HCT116 (cell line): ENCODE measurements at regions not wholly inside any gene's neighbourhood (a gene's known extent, or its start where the extent isn't known, plus 50 kb on each side); places are given as distances from the start of the nearest gene placed in this dataset.

Source experiments
- ATAC-seq: fragments of 200-7000 bp; cut with Tn5 transposase; 2 replicates; pipeline ENCODE4 v1.9.1; 2020; ENCODE audit warnings: mild to moderate bottlenecking, moderate library complexity
- BruUV-seq: library from RNA; stranded (reverse); fragments of 400-500 nt; replicated peaks from 2 replicates; lab custom pipeline; 2021; lab: Mats Ljungman, UMichigan
- CTCF ChIA-PET: fragments of 300-600 bp; sonication (Branson Sonifier 250); formaldehyde crosslinking; loops from one replicate; lab custom pipeline; 2021; ENCODE audit warnings: antibody characterized with exemption; lab: Charles Lee
- POLR2A ChIA-PET: fragments of 300-600, 350-600 bp; sonication (Branson Sonifier 250); formaldehyde crosslinking; loops from one replicate; lab custom pipeline; 2021; ENCODE audit warnings: antibody characterized with exemption; lab: Charles Lee
- RAD21 ChIA-PET, 2 experiments: fragments of 300-600 bp; sonication (Branson Sonifier 250); formaldehyde crosslinking; loops; one replicate each; lab custom pipeline; 2023; ENCODE audit warnings: low total read pairs in 2 of 2; ENCODE audit not compliant: uncharacterized antibody in 2 of 2, unreplicated experiment in 2 of 2, low non-redundant PET in 1 of 2; lab: Charles Lee
- DNase-seq: peaks from one replicate; pipeline ENCODE4 v3.0.0-alpha.2; 2010; ENCODE audit warnings: low read depth, low spot score
- H2AFZ ChIP-seq: fragments of 200-600 bp; shearing (Covaris generic), sonication (generic); 2 replicates; pipeline ENCODE4 v1.6.1; 2017; ENCODE audit warnings: low read depth, mixed run types, mixed read lengths, antibody characterized with exemption, low read length; ENCODE audit not compliant: poor library complexity, severe bottlenecking
- H3K27ac ChIP-seq: 2 replicates; pipeline ENCODE4 v1.5.1; 2012; ENCODE audit warnings: low read depth, low read length
- H3K27me3 ChIP-seq: fragments of 200-600 bp; sonication (generic); 2 replicates; pipeline ENCODE4 v1.6.1; 2016; ENCODE audit warnings: mixed run types, low read length, mixed read lengths; ENCODE audit not compliant: insufficient read depth
- H3K36me3 ChIP-seq, 2 experiments: fragments of 200-500 bp in 1 of 2; fragments of 200-600 bp in 1 of 2; sonication (Bioruptor generic) in 1 of 2; sonication (generic) in 1 of 2; 2 replicates each; pipeline versions ENCODE4 v1.5.1 to v1.6.1; 2014 to 2016; ENCODE audit warnings: low read length in 2 of 2, inconsistent platforms in 1 of 2, mixed read lengths in 1 of 2, mixed run types in 1 of 2; ENCODE audit not compliant: insufficient read depth in 2 of 2, control insufficient read depth in 1 of 2
- H3K4me1 ChIP-seq, 2 experiments: fragments of 200-600 bp in 1 of 2; sonication (generic) in 1 of 2; 2 replicates each; pipeline versions ENCODE4 v1.5.1 to v1.6.1; 2012 to 2017; ENCODE audit warnings: low read length in 2 of 2, inconsistent platforms in 1 of 2, mild to moderate bottlenecking in 1 of 2, mixed read lengths in 1 of 2, mixed run types in 1 of 2, moderate library complexity in 1 of 2; ENCODE audit not compliant: insufficient read depth in 2 of 2, control insufficient read depth in 1 of 2
- H3K4me2 ChIP-seq: fragments of 200-600 bp; sonication (generic); 2 replicates; pipeline ENCODE4 v1.6.1; 2017; ENCODE audit warnings: mixed run types, low read length, mixed read lengths
- H3K4me3 ChIP-seq, 2 experiments: fragments of 200-600 bp in 1 of 2; sonication (generic) in 1 of 2; replicated peaks in 1 of 2; 2 replicates each; pipeline ENCODE4 v1.5.1; 2011 to 2016; ENCODE audit warnings: low read length in 2 of 2, control low read depth in 1 of 2, low read depth in 1 of 2, mild to moderate bottlenecking in 1 of 2, mixed read lengths in 1 of 2, mixed run types in 1 of 2
- H3K79me2 ChIP-seq: fragments of 200-600 bp; sonication (generic); 2 replicates; pipeline ENCODE4 v1.6.1; 2017; ENCODE audit warnings: mild to moderate bottlenecking, mixed run types, low read length, moderate library complexity, mixed read lengths; ENCODE audit not compliant: insufficient read depth
- H3K9ac ChIP-seq: fragments of 200-600 bp; sonication (generic); 2 replicates; pipeline ENCODE4 v1.6.1; 2016; ENCODE audit warnings: low read length, mixed read lengths
- H3K9me2 ChIP-seq: fragments of 200-600 bp; sonication (generic), shearing (Covaris generic); 2 replicates; pipeline ENCODE4 v1.6.1; 2017; ENCODE audit warnings: mixed run types, mild to moderate bottlenecking, moderate library complexity; ENCODE audit not compliant: insufficient read depth
- H3K9me3 ChIP-seq, 2 experiments: fragments of 200-500 bp in 1 of 2; fragments of 200-600 bp in 1 of 2; sonication (Bioruptor generic) in 1 of 2; sonication (generic) in 1 of 2; 2 replicates each; pipeline ENCODE4 v1.6.1; 2014 to 2017; ENCODE audit warnings: low read length in 2 of 2, mixed read lengths in 2 of 2, inconsistent platforms in 1 of 2, low read depth in 1 of 2, mild to moderate bottlenecking in 1 of 2, mixed run types in 1 of 2, moderate library complexity in 1 of 2; ENCODE audit not compliant: control insufficient read depth in 1 of 2, insufficient read depth in 1 of 2
- H4K20me1 ChIP-seq: fragments of 200-600 bp; sonication (generic), shearing (Covaris generic); 2 replicates; pipeline ENCODE4 v1.6.1; 2017; ENCODE audit warnings: mixed run types, mild to moderate bottlenecking, moderate library complexity; ENCODE audit not compliant: insufficient read depth
- CEBPB ChIP-seq: IDR thresholded peaks from 2 replicates; pipeline ENCODE4 v1.6.1; 2012; ENCODE audit warnings: low read depth
- ELF1 ChIP-seq: IDR thresholded peaks from 2 replicates; pipeline ENCODE4 v1.6.1; 2012; ENCODE audit warnings: low read depth, borderline replicate concordance
- EZH2 ChIP-seq: fragments of 200-600 bp; sonication (generic); IDR thresholded peaks from 2 replicates; pipeline ENCODE4 v1.6.1; 2017; ENCODE audit warnings: antibody characterized with exemption, mixed run types
- EZH2phosphoT487 ChIP-seq: fragments of 200-600 bp; IDR thresholded peaks from 2 replicates; pipeline ENCODE4 v1.6.1; 2018; ENCODE audit warnings: antibody characterized with exemption, borderline replicate concordance
- FOSL1 ChIP-seq: IDR thresholded peaks from 2 replicates; pipeline ENCODE4 v1.6.1; 2012; ENCODE audit warnings: low read depth
- JUND ChIP-seq: IDR thresholded peaks from 2 replicates; pipeline ENCODE4 v1.6.1; 2012
- POLR2A ChIP-seq: IDR thresholded peaks from 2 replicates; pipeline ENCODE4 v1.7.0; 2011; ENCODE audit warnings: borderline replicate concordance; ENCODE audit not compliant: insufficient read depth, insufficient read length; ENCODE audit errors: extremely low read depth
- POLR2AphosphoS5 ChIP-seq: IDR thresholded peaks from 2 replicates; pipeline ENCODE4 v1.6.1; 2011; ENCODE audit warnings: mild to moderate bottlenecking, low read depth, low read length, moderate library complexity
- RAD21 ChIP-seq: IDR thresholded peaks from 2 replicates; pipeline ENCODE4 v1.6.1; 2012; ENCODE audit warnings: low read depth, mild to moderate bottlenecking
- SP1 ChIP-seq: IDR thresholded peaks from 2 replicates; pipeline ENCODE4 v1.6.1; 2012; ENCODE audit warnings: low read depth
- SRF ChIP-seq: IDR thresholded peaks from 2 replicates; pipeline ENCODE4 v1.6.1; 2012; ENCODE audit warnings: low read depth
- TCF7L2 ChIP-seq: IDR thresholded peaks from 2 replicates; pipeline ENCODE4 v1.7.0; 2011; ENCODE audit warnings: borderline replicate concordance, inconsistent platforms; ENCODE audit not compliant: insufficient read depth, insufficient read length; ENCODE audit errors: extremely low read depth
- YY1 ChIP-seq: IDR thresholded peaks from 2 replicates; pipeline ENCODE4 v1.6.1; 2011; ENCODE audit warnings: low read length, low read depth, moderate library complexity, mild to moderate bottlenecking; ENCODE audit not compliant: insufficient replicate concordance; ENCODE audit errors: extremely low read depth
- ZFX ChIP-seq: fragments of 450-650 bp; IDR thresholded peaks from 2 replicates; pipeline ENCODE4 v1.6.1; 2017
- ZNF274 ChIP-seq: fragments of 200-500 bp; sonication (Bioruptor generic); IDR thresholded peaks from 2 replicates; pipeline ENCODE4 v1.6.1; 2014; ENCODE audit warnings: mild to moderate bottlenecking, low read depth, low read length, inconsistent platforms
- intact Hi-C: fragments of 100-400 bp; cut with micrococcal nuclease; formaldehyde crosslinking; loops from 2 replicates; pipeline ENCODE4 v1.10.0; 2022
- TF ChIP-seq, protein P1 (sequence below): IDR thresholded peaks from 2 replicates; pipeline ENCODE4 v1.6.1; 2011; ENCODE audit warnings: mild to moderate bottlenecking, low read length, moderate library complexity; ENCODE audit not compliant: insufficient replicate concordance; ENCODE audit errors: extremely low read depth
- TF ChIP-seq, protein P2 (sequence below): IDR thresholded peaks from 2 replicates; pipeline ENCODE4 v1.6.1; 2012
- TF ChIP-seq, protein P3 (sequence below), 3 experiments: fragments of 200-600 bp in 1 of 3; sonication (generic) in 1 of 3; IDR thresholded peaks in 2 of 3; conservative IDR thresholded peaks in 1 of 3; 2 replicates each; pipeline ENCODE4 v1.5.1; 2012 to 2017; ENCODE audit warnings: low read depth in 2 of 3, low read length in 2 of 3, antibody characterized with exemption in 1 of 3, borderline replicate concordance in 1 of 3, control low read depth in 1 of 3, mild to moderate bottlenecking in 1 of 3, mixed read lengths in 1 of 3, mixed run types in 1 of 3, moderate library complexity in 1 of 3; ENCODE audit not compliant: insufficient read depth in 1 of 3

DNA sequence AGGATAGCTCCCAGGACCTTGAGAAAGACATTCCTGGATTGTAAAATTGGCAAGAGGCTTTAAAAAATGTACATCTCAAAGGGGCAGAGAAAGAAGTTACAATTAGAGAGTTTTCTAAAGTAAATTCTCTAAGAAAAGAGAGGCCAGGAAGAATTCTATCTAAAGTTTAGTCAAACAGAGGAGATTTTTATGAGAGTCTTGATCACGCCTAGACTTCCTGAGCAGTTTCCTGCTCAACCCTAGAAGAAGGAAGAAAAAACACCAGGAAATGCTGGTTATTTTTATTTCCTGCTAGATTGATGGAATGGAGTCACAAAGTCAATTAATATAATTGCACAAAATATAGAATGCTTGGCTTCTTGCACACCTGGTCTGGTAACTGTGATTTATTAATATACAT, 269.1 kb downstream of the PCDH20 start:
- RAD21 ChIA-PET: no interaction called here
- DNase-seq: no peak
- BruUV-seq: no TSS peak

More for the DNA sequence above, 269.1 kb downstream of the PCDH20 start:
- no peak overlapping the region for H3K9ac ChIP-seq
- intact Hi-C loops: no loop called here
- no peak overlapping the region for H3K4me2 ChIP-seq
- H3K9me3 ChIP-seq: no peaks in the 10 kb centered on the region; a peak in 2 of 4 replicates
- no peak overlapping the region for H3K4me3 ChIP-seq
- no peaks in the 10 kb centered on the region for H3K27me3 ChIP-seq
- H3K4me1 ChIP-seq: no peaks in the 10 kb centered on the region
- no peaks in the 10 kb centered on the region for H3K9me2 ChIP-seq
- H3K79me2 ChIP-seq: no peaks in the 10 kb centered on the region
- H4K20me1 ChIP-seq: no peaks in the 10 kb centered on the region; the same call in 1 of the 2 replicates
- H3K36me3 ChIP-seq: no peaks in the 10 kb centered on the region
- ChIA-PET POLR2A (no interaction called here), CTCF (no interaction called here)
- TF ChIP-seq ZNF274: no peak
- no peak for TF ChIP-seq EZH2
- no peak for TF ChIP-seq TCF7L2
- TF ChIP-seq CEBPB: no peak
- no peak for TF ChIP-seq SP1
- TF ChIP-seq ELF1: no peak
- no peak for TF ChIP-seq YY1
- TF ChIP-seq EZH2phosphoT487: no peak
- TF ChIP-seq RAD21: no peak
- TF ChIP-seq POLR2AphosphoS5: no peak
- TF ChIP-seq SRF: no peak
- TF ChIP-seq, protein P1, sequence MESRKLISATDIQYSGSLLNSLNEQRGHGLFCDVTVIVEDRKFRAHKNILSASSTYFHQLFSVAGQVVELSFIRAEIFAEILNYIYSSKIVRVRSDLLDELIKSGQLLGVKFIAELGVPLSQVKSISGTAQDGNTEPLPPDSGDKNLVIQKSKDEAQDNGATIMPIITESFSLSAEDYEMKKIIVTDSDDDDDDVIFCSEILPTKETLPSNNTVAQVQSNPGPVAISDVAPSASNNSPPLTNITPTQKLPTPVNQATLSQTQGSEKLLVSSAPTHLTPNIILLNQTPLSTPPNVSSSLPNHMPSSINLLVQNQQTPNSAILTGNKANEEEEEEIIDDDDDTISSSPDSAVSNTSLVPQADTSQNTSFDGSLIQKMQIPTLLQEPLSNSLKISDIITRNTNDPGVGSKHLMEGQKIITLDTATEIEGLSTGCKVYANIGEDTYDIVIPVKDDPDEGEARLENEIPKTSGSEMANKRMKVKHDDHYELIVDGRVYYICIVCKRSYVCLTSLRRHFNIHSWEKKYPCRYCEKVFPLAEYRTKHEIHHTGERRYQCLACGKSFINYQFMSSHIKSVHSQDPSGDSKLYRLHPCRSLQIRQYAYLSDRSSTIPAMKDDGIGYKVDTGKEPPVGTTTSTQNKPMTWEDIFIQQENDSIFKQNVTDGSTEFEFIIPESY: no peak
- TF ChIP-seq ZFX: no peak
- TF ChIP-seq JUND: no peak
- TF ChIP-seq, protein P2, sequence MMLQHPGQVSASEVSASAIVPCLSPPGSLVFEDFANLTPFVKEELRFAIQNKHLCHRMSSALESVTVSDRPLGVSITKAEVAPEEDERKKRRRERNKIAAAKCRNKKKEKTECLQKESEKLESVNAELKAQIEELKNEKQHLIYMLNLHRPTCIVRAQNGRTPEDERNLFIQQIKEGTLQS: no peak
- TF ChIP-seq FOSL1: no peak
- TF ChIP-seq, protein P3, sequence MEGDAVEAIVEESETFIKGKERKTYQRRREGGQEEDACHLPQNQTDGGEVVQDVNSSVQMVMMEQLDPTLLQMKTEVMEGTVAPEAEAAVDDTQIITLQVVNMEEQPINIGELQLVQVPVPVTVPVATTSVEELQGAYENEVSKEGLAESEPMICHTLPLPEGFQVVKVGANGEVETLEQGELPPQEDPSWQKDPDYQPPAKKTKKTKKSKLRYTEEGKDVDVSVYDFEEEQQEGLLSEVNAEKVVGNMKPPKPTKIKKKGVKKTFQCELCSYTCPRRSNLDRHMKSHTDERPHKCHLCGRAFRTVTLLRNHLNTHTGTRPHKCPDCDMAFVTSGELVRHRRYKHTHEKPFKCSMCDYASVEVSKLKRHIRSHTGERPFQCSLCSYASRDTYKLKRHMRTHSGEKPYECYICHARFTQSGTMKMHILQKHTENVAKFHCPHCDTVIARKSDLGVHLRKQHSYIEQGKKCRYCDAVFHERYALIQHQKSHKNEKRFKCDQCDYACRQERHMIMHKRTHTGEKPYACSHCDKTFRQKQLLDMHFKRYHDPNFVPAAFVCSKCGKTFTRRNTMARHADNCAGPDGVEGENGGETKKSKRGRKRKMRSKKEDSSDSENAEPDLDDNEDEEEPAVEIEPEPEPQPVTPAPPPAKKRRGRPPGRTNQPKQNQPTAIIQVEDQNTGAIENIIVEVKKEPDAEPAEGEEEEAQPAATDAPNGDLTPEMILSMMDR (IDR thresholded peaks at IDR 0.05 in 2 of 3, conservative IDR thresholded peaks at IDR 0.05 in 1 of 3; ENCODE audit: borderline replicate concordance in 1 of 3, insufficient read depth in 1 of 3, low read depth in 2 of 3, low read length in 2 of 3): no peak
- TF ChIP-seq POLR2A: no peak
- H2AFZ ChIP-seq: no peak overlapping the region
- no peak for ATAC-seq
- H3K27ac ChIP-seq: no peak overlapping the region
